Endothelial cell of umbilical vein (primary cell): ENCODE measurements at regions not wholly inside any gene's neighbourhood (a gene's known extent, or its start where the extent isn't known, plus 50 kb on each side); places are given as distances from the start of the nearest gene placed in this dataset.

Source experiments
- BruUV-seq: library from RNA; stranded (reverse); fragments of 400-500 nt; replicated peaks from 2 replicates; lab custom pipeline; 2021; lab: Mats Ljungman, UMichigan
- CTCF ChIA-PET: fragments of 300-600, 350-600 bp; sonication (Branson Sonifier 250); formaldehyde crosslinking; loops from one replicate; lab custom pipeline; 2021; ENCODE audit warnings: antibody characterized with exemption, inconsistent platforms; lab: Charles Lee
- POLR2A ChIA-PET: fragments of 300-600, 350-600 bp; sonication (Branson Sonifier 250); formaldehyde crosslinking; loops from one replicate; lab custom pipeline; 2021; ENCODE audit warnings: antibody characterized with exemption, inconsistent platforms; lab: Charles Lee
- DNase-seq: peaks from one replicate; pipeline ENCODE4 v3.0.0-alpha.2; 2011; ENCODE audit warnings: low read depth, low spot score
- FAIRE-seq: peaks from 2 replicates; lab custom pipeline; 2011; peaks lifted over from hg19 to GRCh38; lab: Jason Lieb, UNC
- H2AFZ ChIP-seq: 2 replicates; pipeline ENCODE4 v1.6.0; 2012; ENCODE audit warnings: low read depth, low read length, control low read depth, inconsistent platforms
- H3K27ac ChIP-seq: 2 replicates; pipeline ENCODE4 v1.5.1; 2011; ENCODE audit warnings: low read depth, mild to moderate bottlenecking, control low read depth, low read length, moderate library complexity; ENCODE audit not compliant: insufficient read depth
- H3K27me3 ChIP-seq, 2 experiments: 2 replicates each; pipeline versions ENCODE4 v1.6.0 to v1.6.1; 2011; ENCODE audit warnings: low read length in 2 of 2, mixed read lengths in 1 of 2; ENCODE audit not compliant: control insufficient read depth in 2 of 2, insufficient read depth in 2 of 2
- H3K36me3 ChIP-seq, 2 experiments: 2 replicates in 1 of 2; 3 replicates in 1 of 2; pipeline ENCODE4 v1.5.1; 2011; ENCODE audit warnings: low read length in 2 of 2, mild to moderate bottlenecking in 1 of 2, moderate library complexity in 1 of 2; ENCODE audit not compliant: control insufficient read depth in 2 of 2, insufficient read depth in 2 of 2; ENCODE audit errors: extremely low read depth in 1 of 2
- H3K4me1 ChIP-seq: 3 replicates; pipeline ENCODE4 v1.5.1; 2011; ENCODE audit warnings: mild to moderate bottlenecking, low read length; ENCODE audit not compliant: control insufficient read depth, insufficient read depth; ENCODE audit errors: extremely low read depth
- H3K4me2 ChIP-seq: 2 replicates; pipeline ENCODE4 v1.6.1; 2011; ENCODE audit warnings: low read length, control low read depth, mixed read lengths; ENCODE audit not compliant: insufficient read depth
- H3K4me3 ChIP-seq, 3 experiments: fragments of 200-600 bp in 1 of 3; sonication (generic), shearing (Covaris generic) in 1 of 3; replicated peaks in 1 of 3; 2 replicates each; pipeline ENCODE4 v1.5.1; 2011 to 2016; ENCODE audit warnings: control low read depth in 3 of 3, low read length in 3 of 3, mild to moderate bottlenecking in 2 of 3, inconsistent platforms in 1 of 3, low read depth in 1 of 3, moderate library complexity in 1 of 3; ENCODE audit not compliant: insufficient read depth in 1 of 3
- H3K79me2 ChIP-seq: 2 replicates; pipeline ENCODE4 v1.6.0; 2012; ENCODE audit warnings: low read length, inconsistent platforms; ENCODE audit not compliant: control insufficient read depth, insufficient read depth
- H3K9ac ChIP-seq: replicated peaks from 2 replicates; pipeline ENCODE3; 2011; ENCODE audit warnings: low read length, control low read depth; ENCODE audit not compliant: insufficient read depth; ENCODE audit errors: extremely low read depth
- H3K9me1 ChIP-seq: replicated peaks from 3 replicates; pipeline ENCODE4 v1.6.0; 2011; ENCODE audit warnings: mild to moderate bottlenecking, low read length; ENCODE audit not compliant: control insufficient read depth, insufficient read depth; ENCODE audit errors: extremely low read depth
- H3K9me3 ChIP-seq: replicated peaks from 2 replicates; pipeline ENCODE4 v1.5.1; 2012; ENCODE audit warnings: low read length, inconsistent platforms; ENCODE audit not compliant: control insufficient read depth, insufficient read depth
- H4K20me1 ChIP-seq: replicated peaks from 2 replicates; pipeline ENCODE3; 2011; ENCODE audit warnings: mild to moderate bottlenecking, low read length; ENCODE audit not compliant: control insufficient read depth, insufficient read depth; ENCODE audit errors: extremely low read depth
- EZH2 ChIP-seq: IDR thresholded peaks from 2 replicates; pipeline ENCODE4 v1.6.1; 2012; ENCODE audit warnings: borderline replicate concordance, low read depth, mild to moderate bottlenecking, moderate library complexity, low read length, inconsistent platforms; ENCODE audit not compliant: severe bottlenecking
- FOS ChIP-seq: IDR thresholded peaks from 2 replicates; pipeline ENCODE4 v1.6.1; 2011; ENCODE audit warnings: mild to moderate bottlenecking, low read length, moderate library complexity, borderline replicate concordance; ENCODE audit not compliant: insufficient read depth
- GATA2 ChIP-seq: IDR thresholded peaks from 2 replicates; pipeline ENCODE4 v1.7.0; 2011; ENCODE audit warnings: low read depth, mild to moderate bottlenecking, moderate library complexity, mixed read lengths, low read length; ENCODE audit not compliant: insufficient read length, insufficient read depth
- JUN ChIP-seq: IDR thresholded peaks from 2 replicates; pipeline ENCODE4 v1.6.1; 2011; ENCODE audit warnings: borderline replicate concordance, low read depth; ENCODE audit not compliant: insufficient read length, insufficient read depth
- MYC ChIP-seq: IDR thresholded peaks from one replicate; pipeline ENCODE4 v1.6.1; 2011; ENCODE audit warnings: mild to moderate bottlenecking, low read depth, low read length
- POLR2A ChIP-seq: IDR thresholded peaks from 2 replicates; pipeline ENCODE4 v1.6.1; 2012; ENCODE audit warnings: low read depth, mild to moderate bottlenecking, control low read depth, low read length
- POLR2AphosphoS5 ChIP-seq: IDR thresholded peaks from 2 replicates; pipeline ENCODE4 v1.6.1; 2012; ENCODE audit warnings: low read depth, mild to moderate bottlenecking, control low read depth, low read length, moderate library complexity; ENCODE audit not compliant: insufficient read depth
- dilution Hi-C: fragments of 300-500 bp; cut with MboI; formaldehyde crosslinking; loops from one replicate; pipeline ENCODE4 v1.15.0; 2019; ENCODE audit warnings: low sequenced_read_pairs; ENCODE audit not compliant: extremely low pct_ligation_motif_present
- intact Hi-C: fragments of 100-400 bp; cut with micrococcal nuclease; formaldehyde crosslinking; loops from one replicate; pipeline ENCODE4 v1.10.0; 2022
- TF ChIP-seq, protein P1 (sequence below): IDR thresholded peaks from 2 replicates; pipeline ENCODE4 v1.6.1; 2011; ENCODE audit not compliant: insufficient read depth, insufficient read length
- TF ChIP-seq, protein P2 (sequence below), 2 donors: IDR thresholded peaks; 1 replicate in 1 of 2; 2 replicates in 1 of 2; pipeline ENCODE4 v1.5.1; 2011; ENCODE audit warnings: low read length in 2 of 2, mild to moderate bottlenecking in 2 of 2, moderate library complexity in 2 of 2, control low read depth in 1 of 2, inconsistent platforms in 1 of 2, low read depth in 1 of 2; ENCODE audit not compliant: insufficient read depth in 1 of 2; ENCODE audit errors: extremely low read depth in 1 of 2

DNA sequence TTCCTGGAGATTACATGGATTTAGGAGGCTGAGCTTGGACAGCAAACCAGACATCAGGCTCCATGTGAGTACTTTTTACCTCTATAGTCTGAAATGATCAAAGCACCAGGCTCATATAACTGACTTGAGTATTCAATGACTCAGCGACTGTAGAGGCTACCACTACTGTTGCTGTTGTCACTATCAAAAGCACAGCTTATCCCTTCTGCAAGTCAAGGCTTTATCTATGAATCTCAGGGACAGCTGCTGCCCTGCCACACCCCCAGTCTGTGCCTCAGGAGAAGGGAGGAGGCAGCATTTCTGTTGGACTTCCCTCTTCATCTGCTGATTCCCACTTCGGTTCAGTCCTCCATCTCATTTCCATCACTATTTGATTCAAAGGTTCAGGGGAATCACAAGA is 80.5 kb upstream of the CNR1 start:
- Histone ChIP-seq H3K4me3 (no peak overlapping the region), H3K4me1 (no peaks in the 10 kb centered on the region), H3K36me3 (no peaks in the 10 kb centered on the region), H3K9me1 (no peaks in the 10 kb centered on the region), H3K9me3 (no peaks in the 10 kb centered on the region), H3K79me2 (no peaks in the 10 kb centered on the region), H2AFZ (no peak overlapping the region), H3K4me2 (no peak overlapping the region), H4K20me1 (no peaks in the 10 kb centered on the region), H3K27me3 (no peaks in the 10 kb centered on the region), H3K27ac (no peak overlapping the region), H3K9ac (no peak overlapping the region)
- dilution Hi-C loops (no loop called here), intact Hi-C loops (no loop called here)
- CTCF ChIA-PET = no interaction called here
- POLR2A ChIA-PET = no interaction called here
- DNase-seq = no peak
- TF ChIP-seq FOS (no peak), EZH2 (no peak), POLR2A (no peak), JUN (no peak), POLR2AphosphoS5 (no peak), GATA2 (no peak), MYC (no peak)
- TF ChIP-seq, protein P1, sequence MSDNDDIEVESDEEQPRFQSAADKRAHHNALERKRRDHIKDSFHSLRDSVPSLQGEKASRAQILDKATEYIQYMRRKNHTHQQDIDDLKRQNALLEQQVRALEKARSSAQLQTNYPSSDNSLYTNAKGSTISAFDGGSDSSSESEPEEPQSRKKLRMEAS = no peak
- TF ChIP-seq, protein P2, sequence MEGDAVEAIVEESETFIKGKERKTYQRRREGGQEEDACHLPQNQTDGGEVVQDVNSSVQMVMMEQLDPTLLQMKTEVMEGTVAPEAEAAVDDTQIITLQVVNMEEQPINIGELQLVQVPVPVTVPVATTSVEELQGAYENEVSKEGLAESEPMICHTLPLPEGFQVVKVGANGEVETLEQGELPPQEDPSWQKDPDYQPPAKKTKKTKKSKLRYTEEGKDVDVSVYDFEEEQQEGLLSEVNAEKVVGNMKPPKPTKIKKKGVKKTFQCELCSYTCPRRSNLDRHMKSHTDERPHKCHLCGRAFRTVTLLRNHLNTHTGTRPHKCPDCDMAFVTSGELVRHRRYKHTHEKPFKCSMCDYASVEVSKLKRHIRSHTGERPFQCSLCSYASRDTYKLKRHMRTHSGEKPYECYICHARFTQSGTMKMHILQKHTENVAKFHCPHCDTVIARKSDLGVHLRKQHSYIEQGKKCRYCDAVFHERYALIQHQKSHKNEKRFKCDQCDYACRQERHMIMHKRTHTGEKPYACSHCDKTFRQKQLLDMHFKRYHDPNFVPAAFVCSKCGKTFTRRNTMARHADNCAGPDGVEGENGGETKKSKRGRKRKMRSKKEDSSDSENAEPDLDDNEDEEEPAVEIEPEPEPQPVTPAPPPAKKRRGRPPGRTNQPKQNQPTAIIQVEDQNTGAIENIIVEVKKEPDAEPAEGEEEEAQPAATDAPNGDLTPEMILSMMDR (IDR thresholded peaks at IDR 0.05; ENCODE audit: extremely low read depth in 1 of 2, insufficient read depth in 1 of 2, low read depth in 1 of 2, low read length in 2 of 2) = no peak
- no peak for FAIRE-seq
- no TSS peak for BruUV-seq
